B cell (primary cell): ENCODE measurements at regions not wholly inside any gene's neighbourhood (a gene's known extent, or its start where the extent isn't known, plus 50 kb on each side); places are given as distances from the start of the nearest gene placed in this dataset.

ENCODE experiments used
- ATAC-seq: fragments of 200-7000 bp; cut with Tn5 transposase; one replicate; pipeline ENCODE4 v1.10.0; 2021; ENCODE audit warnings: low read depth, mild to moderate bottlenecking, moderate number of reproducible peaks, moderate library complexity
- CTCF ChIA-PET: fragments of 350-600 bp; sonication (Branson Sonifier 250); formaldehyde crosslinking; loops from one replicate; lab custom pipeline; 2021; ENCODE audit warnings: antibody characterized with exemption, inconsistent platforms; lab: Charles Lee
- POLR2A ChIA-PET: fragments of 350-600 bp; sonication (Branson Sonifier 250); formaldehyde crosslinking; loops from one replicate; lab custom pipeline; 2021; ENCODE audit warnings: antibody characterized with exemption; lab: Charles Lee
- DNase-seq: peaks from one replicate; pipeline ENCODE4 v3.0.0; 2013
- H2AFZ ChIP-seq: 2 replicates; pipeline ENCODE4 v1.6.1; 2012; ENCODE audit warnings: mild to moderate bottlenecking, low read depth, low read length; ENCODE audit not compliant: insufficient read depth, poor library complexity, severe bottlenecking
- H3K27ac ChIP-seq, 2 donors: 1 replicate in 1 of 2; 2 replicates in 1 of 2; pipeline ENCODE4 v1.5.1; 2012 to 2013; ENCODE audit warnings: low read length in 2 of 2, mild to moderate bottlenecking in 2 of 2, moderate library complexity in 1 of 2
- H3K27me3 ChIP-seq, 4 experiments: fragments of 200-600 bp in 1 of 4; sonication (generic) in 1 of 4; replicated peaks in 1 of 4; 1 replicate in 2 of 4; 2 replicates in 2 of 4; pipeline versions ENCODE4 v1.6.1 to v1.7.0; 2013 to 2016; ENCODE audit warnings: low read length in 3 of 4, mild to moderate bottlenecking in 2 of 4, mixed read lengths in 1 of 4, moderate library complexity in 1 of 4; ENCODE audit not compliant: insufficient read depth in 4 of 4, control insufficient read depth in 3 of 4; ENCODE audit errors: control extremely low read depth in 1 of 4
- H3K36me3 ChIP-seq, 2 experiments: replicated peaks in 1 of 2; 1 replicate in 1 of 2; 2 replicates in 1 of 2; pipeline versions ENCODE4 v1.6.1 to v1.7.1; 2013; ENCODE audit warnings: low read length in 1 of 2; ENCODE audit not compliant: insufficient read depth in 2 of 2, control insufficient read depth in 1 of 2; ENCODE audit errors: control extremely low read depth in 1 of 2, extremely low read depth in 1 of 2
- H3K4me1 ChIP-seq, 2 donors: fragments of 200-600 bp in 1 of 2; sonication (generic) in 1 of 2; 1 replicate in 1 of 2; 2 replicates in 1 of 2; pipeline versions ENCODE4 v1.5.1 to v1.6.1; 2013 to 2017; ENCODE audit warnings: low read length in 2 of 2; ENCODE audit not compliant: control insufficient read depth in 2 of 2, insufficient read depth in 2 of 2
- H3K4me2 ChIP-seq: replicated peaks from 2 replicates; pipeline ENCODE3; 2012; ENCODE audit warnings: mild to moderate bottlenecking, low read depth, low read length; ENCODE audit not compliant: poor library complexity, severe bottlenecking
- H3K4me3 ChIP-seq, 5 experiments: fragments of 200-600 bp in 1 of 5; sonication (generic) in 1 of 5; 1 replicate in 3 of 5; 2 replicates in 2 of 5; pipeline versions ENCODE4 v1.5.1 to v1.7.0; 2011 to 2016; ENCODE audit warnings: low read length in 4 of 5, mild to moderate bottlenecking in 4 of 5, low read depth in 2 of 5, control low read depth in 1 of 5, moderate library complexity in 1 of 5; ENCODE audit not compliant: insufficient read depth in 1 of 5; ENCODE audit errors: control extremely low read depth in 1 of 5, extremely low read depth in 1 of 5
- H3K79me2 ChIP-seq: fragments of 200-600 bp; sonication (generic); one replicate; pipeline ENCODE4 v1.6.0; 2016; ENCODE audit warnings: low read length; ENCODE audit not compliant: control insufficient read depth, insufficient read depth
- H3K9ac ChIP-seq: fragments of 200-600 bp; sonication (generic); 2 replicates; pipeline ENCODE4 v1.6.1; 2017; ENCODE audit warnings: mild to moderate bottlenecking, low read length, moderate library complexity
- H3K9me3 ChIP-seq, 3 donors: one replicate each; pipeline versions ENCODE4 v1.6.1 to v1.7.1; 2013; ENCODE audit warnings: low read length in 2 of 3; ENCODE audit not compliant: control insufficient read depth in 2 of 3, insufficient read depth in 1 of 3; ENCODE audit errors: control extremely low read depth in 1 of 3
- H4K20me1 ChIP-seq: 2 replicates; pipeline ENCODE4 v1.6.0; 2012; ENCODE audit warnings: mild to moderate bottlenecking, low read length; ENCODE audit not compliant: insufficient read depth, control insufficient read depth, poor library complexity, severe bottlenecking
- H3K27ac Mint-ChIP-seq: one replicate; pipeline ENCODE4 v1.8.0; 2021; ENCODE audit warnings: mixed read lengths
- H3K27me3 Mint-ChIP-seq: one replicate; pipeline ENCODE4 v1.8.0; 2021; ENCODE audit warnings: mixed read lengths
- H3K4me1 Mint-ChIP-seq: one replicate; pipeline ENCODE4 v1.8.0; 2021; ENCODE audit warnings: mixed read lengths
- H3K4me3 Mint-ChIP-seq: one replicate; pipeline ENCODE4 v1.8.0; 2021; ENCODE audit warnings: mixed read lengths
- H3K9me3 Mint-ChIP-seq: one replicate; pipeline ENCODE4 v1.8.0; 2022; ENCODE audit warnings: mixed read lengths; ENCODE audit not compliant: insufficient read depth
- CTCF ChIP-seq: fragments of 200-600 bp; IDR thresholded peaks from one replicate; pipeline ENCODE4 v1.8.0; 2022; ENCODE audit warnings: antibody characterized with exemption, mild to moderate bottlenecking
- EZH2 ChIP-seq: IDR thresholded peaks from 2 replicates; pipeline ENCODE4 v1.6.1; 2012; ENCODE audit warnings: borderline replicate concordance, low read depth, mild to moderate bottlenecking, moderate library complexity, low read length; ENCODE audit not compliant: insufficient read depth, poor library complexity, severe bottlenecking
- WGBS: methylation state at CpG from one replicate; pipeline ENCODE4 v1.1.5; 2013; ENCODE audit warnings: missing lambda C conversion rate; ENCODE audit not compliant: insufficient coverage; 5-methylcytosine and 5-hydroxymethylcytosine counted together
- intact Hi-C: fragments of 100-400 bp; cut with micrococcal nuclease; formaldehyde crosslinking; loops from one replicate; pipeline ENCODE4 v1.10.0; 2022

- no peak overlapping the region for H3K4me3 Mint-ChIP-seq
- no peaks in the 10 kb centered on the region for H3K9me3 Mint-ChIP-seq
- WGBS: 74% methylated on average over 6 of the region's 11 CpGs
- no peak overlapping the region for H2AFZ ChIP-seq
- no peaks in the 10 kb centered on the region for H3K4me1 ChIP-seq
- DNase-seq (no peak), ATAC-seq (no peak)
- H3K79me2 ChIP-seq: no peaks in the 10 kb centered on the region
- ChIA-PET CTCF (no interaction called here), POLR2A (no interaction called here)
- TF ChIP-seq CTCF (no peak), EZH2 (no peak)
- H3K4me1 Mint-ChIP-seq: no peaks in the 10 kb centered on the region
- no peak overlapping the region for H3K27ac Mint-ChIP-seq
- no peaks in the 10 kb centered on the region for H3K9me3 ChIP-seq
- no peak overlapping the region for H3K27ac ChIP-seq
- intact Hi-C loops: no loop called here
- no peaks in the 10 kb centered on the region for H3K27me3 ChIP-seq
- no peaks in the 10 kb centered on the region for H3K36me3 ChIP-seq
- H3K4me3 ChIP-seq: no peak overlapping the region
- H3K9ac ChIP-seq: no peak overlapping the region
- no peaks in the 10 kb centered on the region for H4K20me1 ChIP-seq
- no peak overlapping the region for H3K4me2 ChIP-seq
- H3K27me3 Mint-ChIP-seq: peaks cover 2% of the 10 kb centered on the region
These were observed 161.0 kb downstream of the SKIDA1 start for GRCh38 chr10:21364196-21365114.

GRCh38 chr10:21363731-21364104 is 161.8 kb downstream of the SKIDA1 start:
- H3K4me3 ChIP-seq: no peak overlapping the region
- ChIA-PET POLR2A (no interaction called here), CTCF (no interaction called here)
- intact Hi-C loops: no loop called here
- Mint-ChIP-seq H3K27me3 (peaks cover 2% of the 10 kb centered on the region), H3K9me3 (no peaks in the 10 kb centered on the region), H3K4me1 (no peaks in the 10 kb centered on the region), H3K4me3 (no peak overlapping the region), H3K27ac (no peak overlapping the region)
- no peak overlapping the region for H3K4me2 ChIP-seq
- H3K36me3 ChIP-seq: no peaks in the 10 kb centered on the region
- H3K27me3 ChIP-seq: no peaks in the 10 kb centered on the region
- no peaks in the 10 kb centered on the region for H3K9me3 ChIP-seq
- no peaks in the 10 kb centered on the region for H3K4me1 ChIP-seq
- DNase-seq (no peak), ATAC-seq (no peak)
- H3K9ac ChIP-seq: no peak overlapping the region
- no peaks in the 10 kb centered on the region for H3K79me2 ChIP-seq
- H2AFZ ChIP-seq: no peak overlapping the region
- no peak for TF ChIP-seq EZH2
- TF ChIP-seq CTCF: no peak
- 100% methylated on average over 1 of the region's 3 CpGs for WGBS
- H3K27ac ChIP-seq: no peak overlapping the region
- H4K20me1 ChIP-seq: no peaks in the 10 kb centered on the region
